HG02852 (cell line): ENCODE measurements at regions not wholly inside any gene's neighbourhood (a gene's known extent, or its start where the extent isn't known, plus 50 kb on each side); places are given as distances from the start of the nearest gene placed in this dataset.

ENCODE experiments used
- ATAC-seq: cut with Tn5 transposase; IDR thresholded peaks from one replicate; pipeline ENCODE4 v1.9.1; 2021; ENCODE audit warnings: mild to moderate bottlenecking, moderate library complexity; ENCODE audit not compliant: unreplicated experiment

- no peak for ATAC-seq
Measured at GRCh38 chr5:128870923-128871322, 94.4 kb upstream of the SLC27A6 start.

DNA sequence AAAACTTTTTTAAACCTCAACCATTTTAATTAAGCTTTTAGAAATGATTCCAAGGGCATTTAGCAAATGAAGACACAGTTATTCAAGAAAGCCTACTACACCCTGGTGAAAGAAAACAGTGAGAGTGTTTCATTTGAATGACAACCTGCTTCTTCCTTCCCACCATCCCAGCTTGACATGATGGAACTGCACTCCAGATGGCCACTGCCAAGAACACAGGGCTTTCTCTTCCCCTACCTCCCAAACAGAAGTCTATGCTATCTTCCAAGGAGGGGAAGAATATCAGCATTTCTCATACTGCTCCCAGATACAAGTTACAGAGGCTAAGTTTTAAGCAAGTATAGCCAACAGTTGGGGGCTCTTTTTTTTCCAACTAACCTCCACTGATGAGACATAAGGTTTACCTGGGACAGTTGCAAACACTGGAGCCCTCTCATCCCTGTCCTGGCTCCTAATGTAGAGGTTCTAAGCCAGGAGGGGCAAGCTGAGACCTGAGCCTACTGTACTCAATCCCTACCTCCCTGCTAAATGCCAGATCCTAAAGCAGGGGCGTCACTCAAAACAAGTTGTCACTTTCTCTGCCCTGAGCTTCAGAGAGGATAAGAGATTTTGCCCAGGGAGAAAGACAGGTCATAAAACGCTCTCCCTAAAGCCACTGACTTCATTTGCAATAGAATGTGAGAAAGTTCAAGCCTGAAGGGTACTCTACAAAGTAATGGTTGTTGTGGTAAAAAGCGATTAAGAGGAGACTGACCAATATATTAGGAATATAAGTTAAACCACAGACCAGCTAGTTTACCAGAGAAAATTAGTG, 88.5 kb upstream of the SLC27A6 start:
- ATAC-seq: no peak

DNA sequence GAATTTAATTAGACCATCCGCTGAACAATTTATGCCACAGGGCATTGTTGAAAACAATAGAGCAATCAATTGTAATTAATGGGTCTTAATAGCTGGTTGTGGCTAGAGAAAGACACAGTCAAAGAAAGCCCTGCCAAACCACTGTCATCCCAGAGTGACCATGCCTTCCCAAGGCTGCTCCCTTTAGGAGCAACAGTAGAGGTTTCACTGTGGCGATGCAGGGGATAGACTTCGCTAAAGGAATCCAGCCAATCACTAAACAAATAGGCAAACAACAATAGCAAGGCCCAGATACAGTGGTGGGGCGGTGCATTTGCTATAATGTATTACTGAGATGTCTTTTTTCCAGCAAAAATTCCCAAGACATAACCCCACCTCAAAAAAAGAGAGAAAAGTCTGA, 87.8 kb upstream of the SLC27A6 start:
- no peak for ATAC-seq

GRCh38 chr5:128881502-128882018, 83.7 kb upstream of the SLC27A6 start:
- ATAC-seq: no peak

DNA sequence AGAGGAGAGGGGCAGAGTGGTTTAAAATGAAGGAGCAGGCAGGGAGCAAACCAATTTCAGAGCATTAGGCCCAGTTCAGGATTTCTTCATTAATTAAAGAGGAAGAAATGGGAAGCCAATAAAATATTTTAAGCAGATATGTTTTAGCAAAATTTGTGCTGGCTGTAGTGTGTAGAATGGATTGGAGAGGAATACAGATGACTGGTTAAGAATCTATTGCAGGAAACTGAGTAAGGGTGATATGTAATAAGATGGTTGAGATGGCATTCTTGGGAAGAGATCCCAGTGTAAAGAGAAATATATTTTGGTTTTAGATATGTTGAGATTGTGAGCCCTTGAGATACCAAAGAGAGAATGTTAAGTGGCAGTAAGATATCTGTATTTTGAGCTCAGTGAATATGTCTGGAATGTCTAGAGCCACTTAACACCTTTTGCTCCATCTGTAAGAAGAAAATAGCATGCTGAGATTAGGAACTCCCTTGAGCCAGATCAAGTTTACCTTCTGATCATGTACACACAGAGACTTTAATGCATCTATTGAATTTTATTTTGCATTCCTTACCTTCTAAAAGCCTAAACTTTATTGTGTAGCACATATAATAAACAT, 79.5 kb upstream of the SLC27A6 start:
- no peak for ATAC-seq

- ATAC-seq: no peak
Measured at GRCh38 chr5:128895122-128895521, 70.2 kb upstream of the SLC27A6 start.

GRCh38 chr5:128896675-128897074, 68.6 kb upstream of the SLC27A6 start:
- ATAC-seq: no peak

- no peak for ATAC-seq
Measured at GRCh38 chr5:128903550-128903949, 61.7 kb upstream of the SLC27A6 start.

- ATAC-seq: no peak
Measured at GRCh38 chr5:128904805-128905567, 60.3 kb upstream of the SLC27A6 start.

- ATAC-seq: peak; percentile 92
Measured at GRCh38 chr5:128905568-128906110, 59.6 kb upstream of the SLC27A6 start.

- peak; percentile 95 for ATAC-seq
Measured at GRCh38 chr5:128913551-128913950, 51.7 kb upstream of the SLC27A6 start.
